Adrenal gland (tissue), 5 donors: ENCODE measurements at regions not wholly inside any gene's neighbourhood (a gene's known extent, or its start where the extent isn't known, plus 50 kb on each side); places are given as distances from the start of the nearest gene placed in this dataset.

Source experiments
- POLR2A ChIP-seq, 2 donors: fragments of 450-650 bp; IDR thresholded peaks; one replicate each; pipeline ENCODE4 v1.6.1; 2017; ENCODE audit warnings: antibody characterized with exemption in 2 of 2, mild to moderate bottlenecking in 2 of 2, moderate library complexity in 1 of 2
- TF ChIP-seq, protein P1 (sequence below), 6 experiments: fragments of 450-650 bp in 4 of 6; fragments of 200-600 bp in 2 of 6; sonication (generic) in 1 of 6; IDR thresholded peaks; 1 replicate in 5 of 6; 2 replicates in 1 of 6; pipeline versions ENCODE4 v1.5.1 to v1.8.0; 2016 to 2021; ENCODE audit warnings: antibody characterized with exemption in 6 of 6, mild to moderate bottlenecking in 2 of 6, moderate library complexity in 1 of 6
- donor health status: DM: no; HTN: no; CAD: no.

DNA sequence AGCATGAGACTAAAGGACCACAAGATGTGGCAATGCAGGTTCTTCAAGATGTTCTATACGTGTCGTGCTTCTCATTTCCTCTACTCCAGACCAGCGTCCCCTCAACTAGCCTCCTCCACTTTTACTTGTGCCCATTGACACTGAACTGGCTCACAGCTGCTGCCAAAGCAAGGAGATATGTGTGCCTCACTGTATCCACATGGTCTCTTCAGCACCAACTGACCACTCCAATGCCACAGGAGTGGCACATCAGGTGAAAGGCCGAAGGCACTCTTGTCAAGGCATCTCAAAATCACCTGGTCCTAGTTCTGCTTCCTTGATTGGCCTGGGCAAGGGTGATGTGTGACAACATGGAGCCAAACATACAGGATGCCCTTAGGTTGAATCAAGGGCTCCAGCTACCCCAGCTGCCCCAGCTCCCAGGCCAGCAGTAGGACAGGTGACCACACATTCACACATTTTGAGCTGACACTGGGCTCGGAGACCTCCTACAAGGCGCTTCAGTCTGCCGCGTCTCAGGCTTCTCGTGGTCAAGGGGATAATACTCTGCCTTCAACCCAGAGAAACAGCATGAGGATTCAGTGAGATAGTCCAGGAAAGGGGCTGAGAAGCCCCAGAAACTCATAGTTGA, 205.2 kb upstream of the CDH4 start:
- TF ChIP-seq, protein P1, sequence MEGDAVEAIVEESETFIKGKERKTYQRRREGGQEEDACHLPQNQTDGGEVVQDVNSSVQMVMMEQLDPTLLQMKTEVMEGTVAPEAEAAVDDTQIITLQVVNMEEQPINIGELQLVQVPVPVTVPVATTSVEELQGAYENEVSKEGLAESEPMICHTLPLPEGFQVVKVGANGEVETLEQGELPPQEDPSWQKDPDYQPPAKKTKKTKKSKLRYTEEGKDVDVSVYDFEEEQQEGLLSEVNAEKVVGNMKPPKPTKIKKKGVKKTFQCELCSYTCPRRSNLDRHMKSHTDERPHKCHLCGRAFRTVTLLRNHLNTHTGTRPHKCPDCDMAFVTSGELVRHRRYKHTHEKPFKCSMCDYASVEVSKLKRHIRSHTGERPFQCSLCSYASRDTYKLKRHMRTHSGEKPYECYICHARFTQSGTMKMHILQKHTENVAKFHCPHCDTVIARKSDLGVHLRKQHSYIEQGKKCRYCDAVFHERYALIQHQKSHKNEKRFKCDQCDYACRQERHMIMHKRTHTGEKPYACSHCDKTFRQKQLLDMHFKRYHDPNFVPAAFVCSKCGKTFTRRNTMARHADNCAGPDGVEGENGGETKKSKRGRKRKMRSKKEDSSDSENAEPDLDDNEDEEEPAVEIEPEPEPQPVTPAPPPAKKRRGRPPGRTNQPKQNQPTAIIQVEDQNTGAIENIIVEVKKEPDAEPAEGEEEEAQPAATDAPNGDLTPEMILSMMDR (IDR thresholded peaks at IDR 0.05): no peak
- no peak for TF ChIP-seq POLR2A (IDR thresholded peaks at IDR 0.05)
